ENCODE measurements at regions not wholly inside any gene's neighbourhood (a gene's known extent, or its start where the extent isn't known, plus 50 kb on each side); places are given as distances from the start of the nearest gene placed in this dataset.

DNA sequence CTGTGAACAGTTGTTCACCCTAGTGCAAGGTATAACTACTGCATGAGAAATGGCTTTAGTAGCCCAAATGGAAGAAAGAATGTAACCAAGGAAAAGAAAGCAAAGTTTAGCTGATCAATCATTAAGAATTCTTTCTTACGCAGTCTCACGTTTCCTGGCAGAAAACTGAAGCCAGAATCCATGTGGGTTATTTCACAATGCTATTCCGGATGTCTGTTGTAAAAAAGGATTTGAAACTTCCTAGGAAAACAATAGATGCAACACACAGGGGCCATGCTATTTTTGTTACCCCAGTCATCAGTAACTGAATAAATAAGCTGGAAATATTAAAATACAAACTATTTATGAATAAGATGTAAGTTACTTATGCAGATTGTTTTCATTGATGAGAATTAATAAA, 802.5 kb downstream of the CDH8 start:
- no peak for DNase-seq
- Histone ChIP-seq H3K4me1 (no peaks in the 10 kb centered on the region), H3K9me3 (no peaks in the 10 kb centered on the region), H3K27me3 (no peaks in the 10 kb centered on the region), H3K4me3 (no peak overlapping the region), H3K36me3 (ENCODE audit: low read depth, missing control alignments) (no peaks in the 10 kb centered on the region), H3K27ac (no peak overlapping the region)
- TF ChIP-seq, protein P1, sequence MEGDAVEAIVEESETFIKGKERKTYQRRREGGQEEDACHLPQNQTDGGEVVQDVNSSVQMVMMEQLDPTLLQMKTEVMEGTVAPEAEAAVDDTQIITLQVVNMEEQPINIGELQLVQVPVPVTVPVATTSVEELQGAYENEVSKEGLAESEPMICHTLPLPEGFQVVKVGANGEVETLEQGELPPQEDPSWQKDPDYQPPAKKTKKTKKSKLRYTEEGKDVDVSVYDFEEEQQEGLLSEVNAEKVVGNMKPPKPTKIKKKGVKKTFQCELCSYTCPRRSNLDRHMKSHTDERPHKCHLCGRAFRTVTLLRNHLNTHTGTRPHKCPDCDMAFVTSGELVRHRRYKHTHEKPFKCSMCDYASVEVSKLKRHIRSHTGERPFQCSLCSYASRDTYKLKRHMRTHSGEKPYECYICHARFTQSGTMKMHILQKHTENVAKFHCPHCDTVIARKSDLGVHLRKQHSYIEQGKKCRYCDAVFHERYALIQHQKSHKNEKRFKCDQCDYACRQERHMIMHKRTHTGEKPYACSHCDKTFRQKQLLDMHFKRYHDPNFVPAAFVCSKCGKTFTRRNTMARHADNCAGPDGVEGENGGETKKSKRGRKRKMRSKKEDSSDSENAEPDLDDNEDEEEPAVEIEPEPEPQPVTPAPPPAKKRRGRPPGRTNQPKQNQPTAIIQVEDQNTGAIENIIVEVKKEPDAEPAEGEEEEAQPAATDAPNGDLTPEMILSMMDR (IDR thresholded peaks at IDR 0.05), result no peak
- no peak for TF ChIP-seq POLR2A (IDR thresholded peaks at IDR 0.05)
- 47 to 69% methylated on average over 3 of the region's 3 CpGs for WGBS, 2 donors
- intact Hi-C loops (cut with DNase I; ENCODE audit: low total_unique reads), result no loop called here

DNA sequence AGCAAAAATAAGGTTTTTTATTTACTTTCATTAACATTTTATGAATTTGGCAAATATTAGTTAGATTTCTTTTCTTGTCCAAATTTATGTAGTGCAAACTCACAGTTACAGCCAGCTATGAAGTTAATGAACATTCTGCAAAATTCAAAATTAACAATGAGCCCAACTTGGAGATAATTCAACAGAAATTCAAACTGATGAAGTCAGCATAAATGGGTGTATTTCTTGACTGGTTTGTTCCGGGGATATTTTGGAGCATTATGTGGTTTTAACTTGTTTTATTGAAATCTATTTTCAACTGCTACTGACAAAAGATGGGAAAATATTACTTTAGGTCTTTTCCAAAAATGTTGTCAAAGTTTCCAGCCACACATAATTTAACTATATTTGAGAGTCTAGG, 807.9 kb downstream of the CDH8 start:
- intact Hi-C loops (cut with DNase I; ENCODE audit: low total_unique reads), result no loop called here
- TF ChIP-seq, protein P1 (IDR thresholded peaks at IDR 0.05), result no peak
- Histone ChIP-seq H3K27me3 (no peaks in the 10 kb centered on the region), H3K36me3 (ENCODE audit: low read depth, missing control alignments) (no peaks in the 10 kb centered on the region), H3K4me1 (no peaks in the 10 kb centered on the region), H3K9me3 (no peaks in the 10 kb centered on the region), H3K27ac (no peak overlapping the region), H3K4me3 (no peak overlapping the region)
- no peak for DNase-seq
- 50 to 73% methylated on average over 1 of the region's 1 CpG for WGBS, 2 donors

DNA sequence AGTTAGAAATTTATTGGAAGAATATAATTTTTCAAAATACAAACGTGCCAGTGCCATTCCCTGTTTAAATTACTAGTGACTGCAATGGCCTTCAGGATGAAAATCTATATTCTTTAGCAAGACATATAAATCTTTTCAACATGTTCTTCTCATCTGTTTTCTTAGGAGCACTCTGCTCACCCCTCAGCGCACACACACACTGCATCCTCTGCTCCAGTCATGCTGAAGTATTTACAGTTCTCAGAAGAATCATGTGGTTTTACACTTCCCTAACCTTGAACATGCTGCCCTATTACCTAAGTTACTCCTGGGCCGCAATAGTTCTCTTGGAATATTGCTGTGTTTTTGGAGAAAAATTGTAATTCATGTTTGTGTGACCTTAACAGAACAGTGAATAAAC, 820.6 kb downstream of the CDH8 start:
- 46 to 54% methylated on average over 3 of the region's 3 CpGs for WGBS, 2 donors
- Histone ChIP-seq H3K4me3 (no peak overlapping the region), H3K27me3 (no peaks in the 10 kb centered on the region), H3K4me1 (no peaks in the 10 kb centered on the region), H3K27ac (no peak overlapping the region), H3K36me3 (ENCODE audit: low read depth, missing control alignments) (no peaks in the 10 kb centered on the region), H3K9me3 (no peaks in the 10 kb centered on the region)
- no peak for TF ChIP-seq POLR2A (IDR thresholded peaks at IDR 0.05)
- TF ChIP-seq, protein P1 (IDR thresholded peaks at IDR 0.05), result no peak
- DNase-seq, result no peak
- intact Hi-C loops (cut with DNase I; ENCODE audit: low total_unique reads), result no loop called here

DNA sequence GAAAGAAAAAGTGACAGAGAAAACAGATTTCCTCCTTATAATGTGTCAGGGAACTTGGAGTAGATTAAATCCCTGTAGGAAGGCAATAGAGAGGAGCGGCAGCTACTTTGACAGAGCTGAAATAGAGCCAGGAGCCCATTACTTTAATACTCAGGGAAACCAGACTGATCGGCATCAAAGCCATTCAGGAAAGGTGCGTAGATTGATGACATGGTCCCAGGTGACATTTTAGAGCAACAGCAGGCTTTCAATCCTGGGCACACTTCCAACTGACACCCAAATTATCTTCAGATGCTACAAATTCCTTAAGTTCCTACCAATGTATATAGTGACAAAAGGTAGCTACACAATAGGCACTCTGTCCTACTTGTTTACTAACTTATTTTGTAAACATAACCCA, 821.5 kb downstream of the CDH8 start:
- Histone ChIP-seq H3K4me1 (no peaks in the 10 kb centered on the region), H3K9me3 (no peaks in the 10 kb centered on the region), H3K4me3 (no peak overlapping the region), H3K27me3 (no peaks in the 10 kb centered on the region), H3K27ac (no peak overlapping the region), H3K36me3 (ENCODE audit: low read depth, missing control alignments) (no peaks in the 10 kb centered on the region)
- no peak for TF ChIP-seq POLR2A (IDR thresholded peaks at IDR 0.05)
- TF ChIP-seq, protein P1 (IDR thresholded peaks at IDR 0.05), result no peak
- 95 to 97% methylated on average over 3 of the region's 3 CpGs for WGBS, 2 donors
- no peak for DNase-seq
- intact Hi-C loops (cut with DNase I; ENCODE audit: low total_unique reads), result no loop called here

DNA sequence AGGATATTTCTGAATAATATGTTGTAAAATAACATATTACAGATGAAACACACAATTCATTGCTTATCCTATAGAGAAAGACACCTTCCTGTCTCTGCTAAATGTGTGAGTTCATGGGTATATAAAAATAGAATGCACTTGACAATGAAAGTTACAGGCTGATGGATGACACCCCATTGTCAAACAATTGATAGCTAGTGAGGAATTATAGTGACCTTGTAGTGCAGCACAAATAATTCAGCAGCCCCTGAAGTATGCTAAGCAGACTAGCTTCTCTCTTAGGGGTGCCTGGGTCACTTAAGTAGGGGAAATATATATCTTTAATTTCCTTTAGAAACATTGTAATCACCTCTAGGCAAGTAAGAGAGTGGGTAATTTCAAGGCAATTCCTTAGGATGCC, 826.2 kb downstream of the CDH8 start:
- no peaks in the 10 kb centered on the region for H3K4me1 ChIP-seq
- H3K27me3 ChIP-seq, result no peaks in the 10 kb centered on the region
- H3K9me3 ChIP-seq, result no peaks in the 10 kb centered on the region
- intact Hi-C loops (cut with DNase I; ENCODE audit: low total_unique reads), result no loop called here
- TF ChIP-seq POLR2A (IDR thresholded peaks at IDR 0.05), result no peak
- TF ChIP-seq, protein P1 (IDR thresholded peaks at IDR 0.05), result no peak
- no peaks in the 10 kb centered on the region for H3K36me3 ChIP-seq (ENCODE audit: low read depth, missing control alignments)
- H3K27ac ChIP-seq, result no peak overlapping the region
- no peak overlapping the region for H3K4me3 ChIP-seq
- DNase-seq, result no peak

Measured in testis (tissue), 2 donors.